ENCODE measurements at regions not wholly inside any gene's neighbourhood (a gene's known extent, or its start where the extent isn't known, plus 50 kb on each side); places are given as distances from the start of the nearest gene placed in this dataset.

DNA sequence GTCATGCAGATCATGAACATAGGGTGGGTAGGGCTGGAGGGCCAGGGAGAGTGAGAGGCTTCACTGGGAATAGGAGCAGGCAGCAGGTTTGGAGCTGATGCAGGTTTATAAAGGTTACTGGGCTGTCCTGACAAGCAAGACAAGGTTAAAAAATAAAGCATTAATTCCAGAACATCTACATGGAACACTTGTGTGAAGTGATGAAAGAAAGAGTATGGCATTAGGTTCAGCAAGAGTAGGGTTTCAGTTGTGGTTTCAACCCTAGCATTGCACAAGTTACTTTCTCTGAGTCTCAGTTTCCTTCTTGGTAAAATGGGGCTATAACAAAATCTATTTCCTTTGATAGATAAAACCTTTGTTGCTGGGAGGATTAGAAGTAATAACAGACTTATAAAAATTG, 114.6 kb upstream of the SESN3 start:
- H3T11ph ChIP-seq (ENCODE audit: low read length), result no peak overlapping the region
- no peak overlapping the region for H3K14ac ChIP-seq (ENCODE audit: insufficient read depth, low read length)
- no peaks in the 10 kb centered on the region for H3K23me2 ChIP-seq (ENCODE audit: insufficient read length, low read depth, low read length, poor library complexity, severe bottlenecking)
- H4K5ac ChIP-seq (ENCODE audit: insufficient read length, low read depth, low read length), result no peak overlapping the region
- no peak overlapping the region for H3K27ac Mint-ChIP-seq
- no peak overlapping the region for H3K9ac ChIP-seq (ENCODE audit: extremely low read depth, insufficient read length, low read length)
- no peak overlapping the region for H3K18ac ChIP-seq (ENCODE audit: insufficient read length, low read depth, low read length)
- no peak overlapping the region for H2BK5ac ChIP-seq (ENCODE audit: insufficient read length, low read length)
- H3K56ac ChIP-seq (ENCODE audit: insufficient read length, low read depth, low read length), result no peak overlapping the region
- H4K20me1 ChIP-seq (ENCODE audit: control insufficient read depth, insufficient read depth, insufficient read length), result no peaks in the 10 kb centered on the region
- H2AFZ ChIP-seq (ENCODE audit: low read length), result no peak overlapping the region
- H3K4me1 ChIP-seq (ENCODE audit: insufficient read depth, low read length), result no peaks in the 10 kb centered on the region
- H4K8ac ChIP-seq (replicated peaks; ENCODE audit: insufficient read length, low read depth, low read length), result no peak overlapping the region
- no peak overlapping the region for H3K4me3 Mint-ChIP-seq
- H4K91ac ChIP-seq (ENCODE audit: insufficient read length, low read depth, low read length), result no peak overlapping the region
- no peaks in the 10 kb centered on the region for H3K79me1 ChIP-seq (ENCODE audit: insufficient read depth, low read depth, low read length, poor library complexity, severe bottlenecking)
- H3K27me3 ChIP-seq (ENCODE audit: insufficient read depth, low read length), result no peaks in the 10 kb centered on the region
- peaks cover 2 to 18% (median 4%) of the 10 kb centered on the region in 3 experiments; a peak in 5 of 7 replicates for H3K36me3 Mint-ChIP-seq (ENCODE audit: insufficient read depth in 1 of 3, low read depth in 3 of 3)
- no peak overlapping the region for H3K23ac ChIP-seq (ENCODE audit: insufficient read length, low read depth, low read length)
- no peaks in the 10 kb centered on the region for H3K9me3 ChIP-seq (ENCODE audit: control insufficient read depth, low read depth, low read length)
- H2AK5ac ChIP-seq (ENCODE audit: insufficient read length, low read length), result no peak overlapping the region
- H3K4ac ChIP-seq (ENCODE audit: low read depth, low read length), result no peak overlapping the region
- H3K27me3 Mint-ChIP-seq (ENCODE audit: low read depth), result no peaks in the 10 kb centered on the region
- H2BK12ac ChIP-seq (ENCODE audit: insufficient read length, low read depth, low read length), result no peak overlapping the region
- TF ChIP-seq, protein P1, sequence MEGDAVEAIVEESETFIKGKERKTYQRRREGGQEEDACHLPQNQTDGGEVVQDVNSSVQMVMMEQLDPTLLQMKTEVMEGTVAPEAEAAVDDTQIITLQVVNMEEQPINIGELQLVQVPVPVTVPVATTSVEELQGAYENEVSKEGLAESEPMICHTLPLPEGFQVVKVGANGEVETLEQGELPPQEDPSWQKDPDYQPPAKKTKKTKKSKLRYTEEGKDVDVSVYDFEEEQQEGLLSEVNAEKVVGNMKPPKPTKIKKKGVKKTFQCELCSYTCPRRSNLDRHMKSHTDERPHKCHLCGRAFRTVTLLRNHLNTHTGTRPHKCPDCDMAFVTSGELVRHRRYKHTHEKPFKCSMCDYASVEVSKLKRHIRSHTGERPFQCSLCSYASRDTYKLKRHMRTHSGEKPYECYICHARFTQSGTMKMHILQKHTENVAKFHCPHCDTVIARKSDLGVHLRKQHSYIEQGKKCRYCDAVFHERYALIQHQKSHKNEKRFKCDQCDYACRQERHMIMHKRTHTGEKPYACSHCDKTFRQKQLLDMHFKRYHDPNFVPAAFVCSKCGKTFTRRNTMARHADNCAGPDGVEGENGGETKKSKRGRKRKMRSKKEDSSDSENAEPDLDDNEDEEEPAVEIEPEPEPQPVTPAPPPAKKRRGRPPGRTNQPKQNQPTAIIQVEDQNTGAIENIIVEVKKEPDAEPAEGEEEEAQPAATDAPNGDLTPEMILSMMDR (conservative IDR thresholded peaks at IDR 0.05), result no peak
- no peak for DNase-seq
- no peak overlapping the region for H3K4me2 ChIP-seq (ENCODE audit: insufficient read depth, insufficient read length, low read length)
- peaks cover 6 to 18% of the 10 kb centered on the region in 2 experiments for H3K4me1 Mint-ChIP-seq
- H3K79me2 ChIP-seq (ENCODE audit: insufficient read depth, low read length), result no peaks in the 10 kb centered on the region
- H2BK120ac ChIP-seq (ENCODE audit: low read depth, low read length, poor library complexity, severe bottlenecking), result no peak overlapping the region
- H2BK15ac ChIP-seq (ENCODE audit: low read depth, low read length), result no peak overlapping the region
- H2BK20ac ChIP-seq (ENCODE audit: low read depth, low read length, poor library complexity, severe bottlenecking), result no peak overlapping the region
- no peak overlapping the region for H3K27ac ChIP-seq (ENCODE audit: insufficient read length, low read depth, low read length)
- H3K9me3 Mint-ChIP-seq, result peaks cover 5 to 16% of the 10 kb centered on the region in 2 experiments; a peak in 4 of 5 replicates
